KMS-11 (cell line): ENCODE measurements at regions not wholly inside any gene's neighbourhood (a gene's known extent, or its start where the extent isn't known, plus 50 kb on each side); places are given as distances from the start of the nearest gene placed in this dataset.

Experiments
- H2AFZ ChIP-seq: fragments of 200-600 bp; sonication (generic); 2 replicates; pipeline ENCODE4 v1.6.1; 2016; ENCODE audit warnings: antibody characterized with exemption, mixed run types, low read depth
- H3K27ac ChIP-seq: fragments of 200-600 bp; sonication (generic); 2 replicates; pipeline ENCODE4 v1.6.1; 2016; ENCODE audit warnings: mild to moderate bottlenecking, mixed run types
- H3K27me3 ChIP-seq: fragments of 200-600 bp; sonication (generic); 2 replicates; pipeline ENCODE4 v1.6.1; 2017; ENCODE audit warnings: mild to moderate bottlenecking, low read depth, mixed run types, moderate library complexity; ENCODE audit not compliant: insufficient read depth
- H3K36me3 ChIP-seq: fragments of 200-600 bp; sonication (generic); 2 replicates; pipeline ENCODE4 v1.6.1; 2017; ENCODE audit warnings: mild to moderate bottlenecking, mixed run types; ENCODE audit not compliant: insufficient read depth
- H3K4me1 ChIP-seq: fragments of 200-600 bp; sonication (generic); 2 replicates; pipeline ENCODE4 v1.6.1; 2016; ENCODE audit warnings: mild to moderate bottlenecking, low read depth, mixed run types; ENCODE audit not compliant: poor library complexity, severe bottlenecking
- H3K4me2 ChIP-seq: fragments of 200-600 bp; sonication (generic); 2 replicates; pipeline ENCODE4 v1.7.0; 2016; ENCODE audit warnings: mild to moderate bottlenecking, mixed run types
- H3K4me3 ChIP-seq: fragments of 200-600 bp; sonication (generic); IDR thresholded peaks from 2 replicates; pipeline ENCODE4 v1.6.1; 2017; ENCODE audit warnings: low read depth, low read length, mixed read lengths; ENCODE audit not compliant: insufficient read depth
- H3K79me2 ChIP-seq: fragments of 200-600 bp; sonication (generic); 2 replicates; pipeline ENCODE4 v1.6.1; 2016; ENCODE audit warnings: low read depth, mixed run types; ENCODE audit not compliant: insufficient read depth
- H3K9ac ChIP-seq: fragments of 200-600 bp; sonication (generic); 2 replicates; pipeline ENCODE4 v1.6.1; 2016; ENCODE audit warnings: mild to moderate bottlenecking, mixed run types
- H4K20me1 ChIP-seq: fragments of 200-600 bp; sonication (generic); 2 replicates; pipeline ENCODE4 v1.6.1; 2016; ENCODE audit warnings: mild to moderate bottlenecking, mixed run types; ENCODE audit not compliant: insufficient read depth
- TF ChIP-seq, protein P1 (sequence below): fragments of 200-600 bp; sonication (generic); conservative IDR thresholded peaks from 2 replicates; pipeline ENCODE4 v1.6.1; 2017; ENCODE audit warnings: low read depth, mild to moderate bottlenecking, antibody characterized with exemption, low read length, moderate library complexity, mixed read lengths

DNA sequence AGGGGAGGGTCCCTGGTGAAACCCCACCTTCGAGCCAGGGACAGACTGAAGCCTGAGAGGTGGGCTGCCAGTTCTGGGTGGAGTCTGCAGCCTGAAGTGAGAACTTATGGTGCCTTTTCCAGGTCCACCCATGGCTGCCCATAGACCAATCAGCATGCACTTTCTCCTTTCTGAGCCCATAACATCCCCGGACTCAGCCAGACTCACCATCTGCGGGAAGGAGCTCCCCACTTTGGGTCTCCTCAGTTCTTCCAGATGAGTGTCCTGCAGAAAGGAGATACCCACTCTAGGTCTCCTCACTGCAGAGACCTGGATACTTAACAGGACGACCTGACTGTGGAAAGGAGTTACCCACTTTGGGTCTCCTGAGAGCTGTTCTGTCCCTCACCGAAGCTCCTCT, 1673.4 kb upstream of the TMEFF2 start:
- Histone ChIP-seq H2AFZ (no peak overlapping the region), H3K79me2 (no peaks in the 10 kb centered on the region), H3K27ac (no peak overlapping the region), H3K4me3 (no peak overlapping the region), H4K20me1 (no peaks in the 10 kb centered on the region), H3K4me1 (no peaks in the 10 kb centered on the region), H3K36me3 (no peaks in the 10 kb centered on the region), H3K9ac (no peak overlapping the region), H3K4me2 (no peak overlapping the region), H3K27me3 (no peaks in the 10 kb centered on the region)
- TF ChIP-seq, protein P1, sequence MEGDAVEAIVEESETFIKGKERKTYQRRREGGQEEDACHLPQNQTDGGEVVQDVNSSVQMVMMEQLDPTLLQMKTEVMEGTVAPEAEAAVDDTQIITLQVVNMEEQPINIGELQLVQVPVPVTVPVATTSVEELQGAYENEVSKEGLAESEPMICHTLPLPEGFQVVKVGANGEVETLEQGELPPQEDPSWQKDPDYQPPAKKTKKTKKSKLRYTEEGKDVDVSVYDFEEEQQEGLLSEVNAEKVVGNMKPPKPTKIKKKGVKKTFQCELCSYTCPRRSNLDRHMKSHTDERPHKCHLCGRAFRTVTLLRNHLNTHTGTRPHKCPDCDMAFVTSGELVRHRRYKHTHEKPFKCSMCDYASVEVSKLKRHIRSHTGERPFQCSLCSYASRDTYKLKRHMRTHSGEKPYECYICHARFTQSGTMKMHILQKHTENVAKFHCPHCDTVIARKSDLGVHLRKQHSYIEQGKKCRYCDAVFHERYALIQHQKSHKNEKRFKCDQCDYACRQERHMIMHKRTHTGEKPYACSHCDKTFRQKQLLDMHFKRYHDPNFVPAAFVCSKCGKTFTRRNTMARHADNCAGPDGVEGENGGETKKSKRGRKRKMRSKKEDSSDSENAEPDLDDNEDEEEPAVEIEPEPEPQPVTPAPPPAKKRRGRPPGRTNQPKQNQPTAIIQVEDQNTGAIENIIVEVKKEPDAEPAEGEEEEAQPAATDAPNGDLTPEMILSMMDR: no peak

DNA sequence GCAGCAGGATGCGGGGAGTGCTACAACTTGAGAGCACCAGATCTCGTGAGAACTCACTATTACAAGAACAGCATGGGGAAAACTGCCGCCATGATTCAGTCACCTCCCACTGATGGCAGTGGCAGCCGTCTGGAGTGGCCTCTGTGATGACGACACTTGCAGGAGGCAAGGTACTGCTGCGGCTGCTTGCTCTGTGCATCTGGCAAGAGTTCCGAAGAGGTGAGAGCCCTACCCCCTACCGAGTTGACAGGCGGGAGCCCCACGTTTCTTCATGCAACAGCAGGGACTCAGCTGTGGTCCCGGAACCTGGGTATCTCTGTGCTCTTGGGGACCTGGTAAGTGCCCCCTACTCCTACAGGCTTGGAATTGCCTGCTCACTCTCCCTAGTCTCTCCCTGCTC, 1672.7 kb upstream of the TMEFF2 start:
- Histone ChIP-seq H3K9ac (no peak overlapping the region), H3K79me2 (no peaks in the 10 kb centered on the region), H3K27ac (no peak overlapping the region), H3K4me2 (no peak overlapping the region), H3K36me3 (no peaks in the 10 kb centered on the region), H2AFZ (no peak overlapping the region), H4K20me1 (no peaks in the 10 kb centered on the region), H3K27me3 (no peaks in the 10 kb centered on the region), H3K4me1 (no peaks in the 10 kb centered on the region), H3K4me3 (no peak overlapping the region)
- TF ChIP-seq, protein P1: no peak

DNA sequence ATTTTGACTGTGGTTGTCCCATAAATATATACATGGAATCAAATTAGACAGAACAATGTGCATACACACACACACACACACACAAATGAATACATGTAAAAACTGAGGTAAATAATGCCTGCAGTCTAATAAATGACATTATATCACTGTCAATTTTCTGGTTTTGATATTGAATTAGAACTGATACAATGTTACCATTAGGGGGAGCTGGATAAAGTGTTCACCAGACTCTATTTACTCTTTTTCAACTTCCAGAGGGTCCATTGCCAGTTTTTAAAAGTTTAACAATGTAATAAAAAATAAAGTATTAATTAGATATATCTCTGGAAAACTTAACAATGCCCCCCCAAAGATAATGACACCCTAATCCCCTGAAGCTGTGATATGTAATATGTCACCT, 1666.8 kb upstream of the TMEFF2 start:
- H2AFZ ChIP-seq: no peak overlapping the region
- H3K79me2 ChIP-seq: no peaks in the 10 kb centered on the region
- H3K27me3 ChIP-seq: no peaks in the 10 kb centered on the region
- no peak overlapping the region for H3K4me3 ChIP-seq
- no peak overlapping the region for H3K27ac ChIP-seq
- TF ChIP-seq, protein P1: no peak; the same call in 1 of the 2 replicates
- H3K4me2 ChIP-seq: no peak overlapping the region
- no peak overlapping the region for H3K9ac ChIP-seq
- no peaks in the 10 kb centered on the region for H4K20me1 ChIP-seq
- H3K36me3 ChIP-seq: no peaks in the 10 kb centered on the region
- H3K4me1 ChIP-seq: no peaks in the 10 kb centered on the region

DNA sequence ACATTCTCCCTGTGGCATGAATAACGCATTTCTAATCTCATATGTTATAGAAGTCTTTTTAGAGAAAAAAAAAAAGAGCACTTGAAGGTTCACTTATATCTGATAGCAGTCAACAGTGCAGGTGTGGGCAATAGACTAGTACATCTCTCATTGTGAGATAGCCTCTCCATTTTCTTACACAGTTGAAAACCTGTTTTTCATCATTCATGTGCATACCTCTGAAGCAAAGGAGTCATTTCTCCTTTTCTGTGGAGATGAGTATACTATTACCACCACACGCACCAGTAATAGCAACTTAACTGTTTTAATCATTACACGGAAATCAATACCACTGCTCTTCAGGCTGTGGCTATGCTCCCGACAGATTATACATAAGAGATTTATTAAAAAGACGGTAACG, 1653.3 kb upstream of the TMEFF2 start:
- Histone ChIP-seq H3K36me3 (no peaks in the 10 kb centered on the region), H3K79me2 (no peaks in the 10 kb centered on the region), H2AFZ (no peak overlapping the region), H4K20me1 (no peaks in the 10 kb centered on the region), H3K4me3 (no peak overlapping the region), H3K27me3 (no peaks in the 10 kb centered on the region), H3K9ac (no peak overlapping the region), H3K4me2 (no peak overlapping the region), H3K27ac (no peak overlapping the region), H3K4me1 (no peaks in the 10 kb centered on the region)
- TF ChIP-seq, protein P1: no peak
